IMR-90 (cell line): ENCODE measurements at regions not wholly inside any gene's neighbourhood (a gene's known extent, or its start where the extent isn't known, plus 50 kb on each side); places are given as distances from the start of the nearest gene placed in this dataset.

Experiments used
- ATAC-seq: fragments of 200-7000 bp; cut with Tn5 transposase; 2 replicates; pipeline ENCODE4 v1.9.1; 2020; ENCODE audit warnings: low read depth, mild to moderate bottlenecking, moderate library complexity
- BruUV-seq: library from RNA; stranded (reverse); fragments of 400-500 nt; replicated peaks from 2 replicates; lab custom pipeline; 2021; lab: Mats Ljungman, UMichigan
- CTCF ChIA-PET: fragments of 300-600 bp; formaldehyde crosslinking; extraction: SDS; loops from one replicate; lab custom pipeline; 2021; ENCODE audit warnings: antibody characterized with exemption; lab: Yijun Ruan, JAX
- POLR2A ChIA-PET: fragments of 300-600 bp; sonication (Branson Sonifier 250); formaldehyde crosslinking; loops from one replicate; lab custom pipeline; 2022; ENCODE audit warnings: antibody characterized with exemption; ENCODE audit not compliant: unreplicated experiment; lab: Charles Lee
- DNase-seq: peaks from one replicate; pipeline ENCODE4 v3.0.0; 2013
- H2AFZ ChIP-seq: replicated peaks from 2 replicates; pipeline ENCODE3; 2013; ENCODE audit warnings: low read length, mild to moderate bottlenecking; ENCODE audit not compliant: poor library complexity
- H2AK5ac ChIP-seq: 2 replicates; pipeline ENCODE4 v1.6.1; 2013; ENCODE audit warnings: low read depth, low read length, inconsistent platforms
- H2AK9ac ChIP-seq: replicated peaks from 2 replicates; pipeline ENCODE3; 2013; ENCODE audit warnings: mild to moderate bottlenecking, low read depth, low read length, moderate library complexity; ENCODE audit not compliant: poor library complexity
- H2BK120ac ChIP-seq: 2 replicates; pipeline ENCODE4 v1.6.1; 2013; ENCODE audit warnings: low read depth, low read length, inconsistent platforms
- H2BK15ac ChIP-seq: 3 replicates; pipeline ENCODE4 v1.6.1; 2013; ENCODE audit warnings: low read depth, low read length, inconsistent platforms
- H2BK20ac ChIP-seq: 2 replicates; pipeline ENCODE4 v1.6.1; 2013; ENCODE audit warnings: low read depth, mild to moderate bottlenecking, inconsistent platforms, low read length, moderate library complexity
- H2BK5ac ChIP-seq: 2 replicates; pipeline ENCODE4 v1.6.1; 2013; ENCODE audit warnings: mild to moderate bottlenecking, low read depth, low read length, inconsistent platforms; ENCODE audit not compliant: poor library complexity, severe bottlenecking
- H3K14ac ChIP-seq: replicated peaks from 2 replicates; pipeline ENCODE4 v1.6.1; 2013; ENCODE audit warnings: low read depth, low read length, inconsistent platforms
- H3K18ac ChIP-seq: 2 replicates; pipeline ENCODE4 v1.6.1; 2013; ENCODE audit warnings: low read depth, low read length, control low read depth
- H3K23ac ChIP-seq: 2 replicates; pipeline ENCODE4 v1.6.1; 2013; ENCODE audit warnings: low read depth, low read length, inconsistent platforms
- H3K27ac ChIP-seq: 2 replicates; pipeline ENCODE4 v1.5.1; 2013; ENCODE audit warnings: mild to moderate bottlenecking, control low read depth, low read length; ENCODE audit not compliant: insufficient read depth
- H3K27me3 ChIP-seq: 2 replicates; pipeline ENCODE4 v1.6.1; 2013; ENCODE audit warnings: low read length; ENCODE audit not compliant: control insufficient read depth, insufficient read depth
- H3K36me3 ChIP-seq: 2 replicates; pipeline ENCODE4 v1.6.1; 2013; ENCODE audit warnings: low read length, mixed read lengths; ENCODE audit not compliant: control insufficient read depth, insufficient read depth
- H3K4ac ChIP-seq: 2 replicates; pipeline ENCODE4 v1.6.1; 2013; ENCODE audit warnings: low read depth, low read length, inconsistent platforms
- H3K4me1 ChIP-seq: 2 replicates; pipeline ENCODE4 v1.6.1; 2013; ENCODE audit warnings: low read length, mixed read lengths; ENCODE audit not compliant: control insufficient read depth, insufficient read depth
- H3K4me2 ChIP-seq: 2 replicates; pipeline ENCODE4 v1.6.1; 2013; ENCODE audit warnings: low read depth, mild to moderate bottlenecking, control low read depth, low read length, moderate library complexity
- H3K4me3 ChIP-seq: 2 replicates; pipeline ENCODE4 v1.5.1; 2013; ENCODE audit warnings: low read depth, mild to moderate bottlenecking, control low read depth, low read length, moderate library complexity; ENCODE audit not compliant: insufficient read depth
- H3K56ac ChIP-seq: 2 replicates; pipeline ENCODE4 v1.6.1; 2013; ENCODE audit warnings: low read length, inconsistent platforms; ENCODE audit not compliant: insufficient read depth; ENCODE audit errors: extremely low read depth
- H3K79me1 ChIP-seq, 2 experiments: 2 replicates each; pipeline ENCODE4 v1.6.1; 2013; ENCODE audit warnings: low read length in 2 of 2, inconsistent platforms in 1 of 2, low read depth in 1 of 2
- H3K9ac ChIP-seq: 2 replicates; pipeline ENCODE4 v1.6.1; 2013; ENCODE audit warnings: low read depth, low read length, control low read depth
- H3K9me1 ChIP-seq: 2 replicates; pipeline ENCODE4 v1.6.1; 2013; ENCODE audit warnings: low read length, inconsistent platforms; ENCODE audit not compliant: insufficient read depth
- H3K9me3 ChIP-seq: 2 replicates; pipeline ENCODE4 v1.6.1; 2013; ENCODE audit warnings: low read length; ENCODE audit not compliant: control insufficient read depth, insufficient read depth
- H4K20me1 ChIP-seq: 2 replicates; pipeline ENCODE4 v1.6.1; 2013; ENCODE audit warnings: low read length, inconsistent platforms; ENCODE audit not compliant: insufficient read depth
- H4K5ac ChIP-seq: 2 replicates; pipeline ENCODE4 v1.6.1; 2013; ENCODE audit warnings: mild to moderate bottlenecking, low read depth, low read length, control low read depth
- H4K8ac ChIP-seq, 2 experiments: 2 replicates each; pipeline ENCODE4 v1.6.1; 2013; ENCODE audit warnings: low read depth in 2 of 2, low read length in 2 of 2, control low read depth in 1 of 2, inconsistent platforms in 1 of 2
- H4K91ac ChIP-seq: 2 replicates; pipeline ENCODE4 v1.6.1; 2013; ENCODE audit warnings: low read depth, low read length, inconsistent platforms; ENCODE audit not compliant: insufficient read depth
- CHD1 ChIP-seq: IDR thresholded peaks from 2 replicates; pipeline ENCODE4 v1.6.1; 2012; ENCODE audit warnings: low read depth, low read length, improper control_type of control experiment
- FOS ChIP-seq: fragments of 150-350 bp; IDR thresholded peaks from 2 replicates; pipeline ENCODE4 v1.6.1; 2016; ENCODE audit warnings: low read depth, low read length
- MAFK ChIP-seq: IDR thresholded peaks from 2 replicates; pipeline ENCODE4 v1.6.1; 2012; ENCODE audit warnings: low read depth, low read length, improper control_type of control experiment
- NFE2L2 ChIP-seq: fragments of 150-350 bp; IDR thresholded peaks from 2 replicates; pipeline ENCODE4 v1.6.1; 2016; ENCODE audit warnings: low read depth, mild to moderate bottlenecking, low read length
- WGBS, 2 experiments: methylation state at CpG; one replicate each; pipeline versions ENCODE4 v1.1.5 to v1.1.7; 2013; ENCODE audit warnings: missing lambda C conversion rate in 2 of 2; ENCODE audit not compliant: insufficient read length in 1 of 2; ENCODE audit errors: extremely low coverage in 2 of 2; 5-methylcytosine and 5-hydroxymethylcytosine counted together
- dilution Hi-C: fragments of 300-500 bp; cut with HindIII; formaldehyde crosslinking; loops from one replicate; pipeline ENCODE4 v1.14.3; 2018; ENCODE audit warnings: low sequenced_read_pairs; ENCODE audit not compliant: unreplicated experiment
- in situ Hi-C: fragments of 300-500 bp; cut with MboI; formaldehyde crosslinking; loops from 3 replicates; pipeline ENCODE4 v1.14.3; 2019; ENCODE audit warnings: low sequenced_read_pairs, inconsistent platforms, mixed read lengths
- intact Hi-C: fragments of 100-400 bp; cut with micrococcal nuclease; formaldehyde crosslinking; loops from 2 replicates; pipeline ENCODE4 v1.10.0; 2022

DNA sequence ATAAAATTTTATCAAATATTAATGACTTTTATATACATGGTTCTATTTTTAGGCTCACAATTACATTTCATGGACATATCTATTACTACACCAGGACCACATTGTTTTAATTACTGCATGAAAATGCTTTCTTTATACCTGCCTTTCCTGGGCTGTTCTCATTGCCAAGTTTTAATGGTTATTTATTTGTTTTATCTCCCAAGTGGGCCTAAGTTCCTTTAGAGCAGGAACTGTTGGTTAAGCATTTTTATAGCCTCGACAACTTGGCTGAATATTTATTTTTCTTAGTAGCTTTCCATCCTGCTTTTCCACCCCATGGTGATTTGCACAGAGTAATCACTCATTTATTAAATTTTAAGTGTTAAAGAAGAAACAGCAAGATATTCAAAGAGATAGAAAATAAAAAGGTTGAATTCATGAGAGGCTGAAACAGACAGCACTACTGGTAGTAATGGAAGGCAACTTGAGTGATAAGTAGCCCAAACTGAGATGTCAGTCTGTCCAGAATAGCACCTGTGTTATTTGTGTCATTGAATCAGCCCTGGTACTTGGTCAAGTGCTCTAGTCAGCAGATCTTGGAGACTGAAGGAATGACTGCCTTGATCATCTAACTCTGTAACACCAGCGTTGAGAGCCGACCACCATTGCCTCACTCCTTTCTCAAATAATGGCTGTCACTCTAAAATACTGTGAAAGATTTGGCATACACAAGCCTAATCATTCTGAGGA lies 119.1 kb upstream of the EGLN3 start:
- ChIA-PET CTCF (no interaction called here), POLR2A (no interaction called here)
- no peaks in the 10 kb centered on the region for H4K20me1 ChIP-seq
- H2AK9ac ChIP-seq: no peak overlapping the region
- no peak for ATAC-seq
- no peaks in the 10 kb centered on the region for H3K9me3 ChIP-seq
- no peak overlapping the region for H3K4ac ChIP-seq
- WGBS, 2 experiments: no CpG with 5 or more reads among the region's 3 CpGs
- H2BK20ac ChIP-seq: no peak overlapping the region
- H3K79me1 ChIP-seq: no peaks in the 10 kb centered on the region
- H3K4me1 ChIP-seq: no peaks in the 10 kb centered on the region
- no peak overlapping the region for H2BK120ac ChIP-seq
- no peak overlapping the region for H3K4me3 ChIP-seq
- H3K36me3 ChIP-seq: no peaks in the 10 kb centered on the region
- no peak overlapping the region for H3K14ac ChIP-seq
- no peak overlapping the region for H3K23ac ChIP-seq
- H3K4me2 ChIP-seq: no peak overlapping the region
- peaks cover 5% of the 10 kb centered on the region for H3K27me3 ChIP-seq
- BruUV-seq: no TSS peak
- H3K18ac ChIP-seq: no peak overlapping the region
- H3K9me1 ChIP-seq: no peaks in the 10 kb centered on the region
- no peak overlapping the region for H4K8ac ChIP-seq
- H2AFZ ChIP-seq: no peak overlapping the region
- TF ChIP-seq FOS (no peak), CHD1 (no peak), NFE2L2 (no peak), MAFK (no peak)
- no peak overlapping the region for H3K27ac ChIP-seq
- H3K56ac ChIP-seq: no peak overlapping the region
- intact Hi-C loops: no loop called here
- in situ Hi-C loops: no loop called here
- no peak overlapping the region for H2BK15ac ChIP-seq
- no peak for DNase-seq
- no peak overlapping the region for H3K9ac ChIP-seq
- no peak overlapping the region for H4K5ac ChIP-seq
- H4K91ac ChIP-seq: no peak overlapping the region
- H2BK5ac ChIP-seq: no peak overlapping the region
- no peak overlapping the region for H2AK5ac ChIP-seq
- dilution Hi-C loops: no loop called here
